HEK293T (cell line): ENCODE measurements at regions not wholly inside any gene's neighbourhood (a gene's known extent, or its start where the extent isn't known, plus 50 kb on each side); places are given as distances from the start of the nearest gene placed in this dataset.

ENCODE experiments used
- ARNT ChIP-seq: fragments of 450-650 bp; IDR thresholded peaks from 2 replicates; pipeline ENCODE4 v1.6.1; 2017; ENCODE audit warnings: mild to moderate bottlenecking
- BHLHE40 ChIP-seq: fragments of 450-650 bp; IDR thresholded peaks from 2 replicates; pipeline ENCODE4 v1.6.1; 2016; ENCODE audit warnings: mild to moderate bottlenecking, moderate library complexity, borderline replicate concordance
- CTBP1 ChIP-seq: fragments of 450-650 bp; IDR thresholded peaks from 2 replicates; pipeline ENCODE4 v1.6.1; 2016; ENCODE audit warnings: borderline replicate concordance
- FOXA1 ChIP-seq: fragments of 450-650 bp; IDR thresholded peaks from 2 replicates; pipeline ENCODE4 v1.6.1; 2016; ENCODE audit warnings: mild to moderate bottlenecking
- FOXM1 ChIP-seq: fragments of 450-650 bp; IDR thresholded peaks from 2 replicates; pipeline ENCODE4 v1.6.1; 2017; ENCODE audit warnings: mild to moderate bottlenecking, borderline replicate concordance
- HDGF ChIP-seq: fragments of 450-650 bp; IDR thresholded peaks from 2 replicates; pipeline ENCODE4 v1.6.1; 2017; ENCODE audit warnings: antibody characterized with exemption, borderline replicate concordance
- L3MBTL2 ChIP-seq: fragments of 450-650 bp; conservative IDR thresholded peaks from 2 replicates; pipeline ENCODE4 v1.6.1; 2016; ENCODE audit warnings: mild to moderate bottlenecking
- LEF1 ChIP-seq: fragments of 450-650 bp; IDR thresholded peaks from 2 replicates; pipeline ENCODE4 v1.6.1; 2017; ENCODE audit warnings: mild to moderate bottlenecking, borderline replicate concordance
- NFRKB ChIP-seq: fragments of 450-650 bp; IDR thresholded peaks from 2 replicates; pipeline ENCODE4 v1.6.1; 2016; ENCODE audit warnings: mild to moderate bottlenecking, moderate library complexity
- SP1 ChIP-seq: fragments of 450-650 bp; IDR thresholded peaks from 2 replicates; pipeline ENCODE4 v1.6.1; 2017
- SUZ12 ChIP-seq: fragments of 450-650 bp; IDR thresholded peaks from 2 replicates; pipeline ENCODE4 v1.6.1; 2016; ENCODE audit warnings: mild to moderate bottlenecking
- TARDBP ChIP-seq: fragments of 450-650 bp; IDR thresholded peaks from 2 replicates; pipeline ENCODE4 v1.6.1; 2016
- ZNF384 ChIP-seq: fragments of 450-650 bp; IDR thresholded peaks from 2 replicates; pipeline ENCODE4 v1.6.1; 2016

- TF ChIP-seq ZNF384, result no peak
- TF ChIP-seq L3MBTL2, result no peak
- TF ChIP-seq TARDBP, result no peak
- no peak for TF ChIP-seq FOXA1
- TF ChIP-seq SUZ12, result no peak
- TF ChIP-seq SP1, result no peak
- TF ChIP-seq HDGF, result no peak
- no peak for TF ChIP-seq ARNT
- no peak for TF ChIP-seq BHLHE40
- TF ChIP-seq FOXM1, result no peak
- TF ChIP-seq CTBP1, result no peak
- TF ChIP-seq LEF1, result no peak
- no peak for TF ChIP-seq NFRKB
Observed at GRCh38 chr9:7606591-7606990, 193.0 kb downstream of the DMAC1 start.
